ENCODE measurements at regions not wholly inside any gene's neighbourhood (a gene's known extent, or its start where the extent isn't known, plus 50 kb on each side); places are given as distances from the start of the nearest gene placed in this dataset.

- DNase-seq, result no peak
Observed at GRCh38 chr12:44961887-44962286, 85.8 kb upstream of the NELL2 start.

GRCh38 chr12:44960856-44961255 lies 84.7 kb upstream of the NELL2 start:
- DNase-seq, result no peak

- DNase-seq, result no peak
Observed at GRCh38 chr12:44960423-44960822, 84.3 kb upstream of the NELL2 start.

GRCh38 chr12:44947163-44947562 lies 71.0 kb upstream of the NELL2 start:
- DNase-seq, result no peak

- no peak for DNase-seq
Observed at GRCh38 chr12:44942714-44943113, 66.6 kb upstream of the NELL2 start.

- peak; percentile 28 to 46 (median 34) for DNase-seq
Observed at GRCh38 chr12:44930972-44931600, 55.0 kb upstream of the NELL2 start.

- no peak for DNase-seq
Observed at GRCh38 chr12:44929236-44929885, 53.2 kb upstream of the NELL2 start.

All from muscle of back (tissue), 3 donors.